ENCODE measurements at regions not wholly inside any gene's neighbourhood (a gene's known extent, or its start where the extent isn't known, plus 50 kb on each side); places are given as distances from the start of the nearest gene placed in this dataset.

GRCh38 chr3:193813501-193813830 is 220.5 kb downstream of the OPA1 start:
- TF ChIP-seq CTCF (IDR thresholded peaks at IDR 0.05) (no peak), POLR2A (IDR thresholded peaks at IDR 0.05) (no peak)
